ENCODE measurements at regions not wholly inside any gene's neighbourhood (a gene's known extent, or its start where the extent isn't known, plus 50 kb on each side); places are given as distances from the start of the nearest gene placed in this dataset.

DNA sequence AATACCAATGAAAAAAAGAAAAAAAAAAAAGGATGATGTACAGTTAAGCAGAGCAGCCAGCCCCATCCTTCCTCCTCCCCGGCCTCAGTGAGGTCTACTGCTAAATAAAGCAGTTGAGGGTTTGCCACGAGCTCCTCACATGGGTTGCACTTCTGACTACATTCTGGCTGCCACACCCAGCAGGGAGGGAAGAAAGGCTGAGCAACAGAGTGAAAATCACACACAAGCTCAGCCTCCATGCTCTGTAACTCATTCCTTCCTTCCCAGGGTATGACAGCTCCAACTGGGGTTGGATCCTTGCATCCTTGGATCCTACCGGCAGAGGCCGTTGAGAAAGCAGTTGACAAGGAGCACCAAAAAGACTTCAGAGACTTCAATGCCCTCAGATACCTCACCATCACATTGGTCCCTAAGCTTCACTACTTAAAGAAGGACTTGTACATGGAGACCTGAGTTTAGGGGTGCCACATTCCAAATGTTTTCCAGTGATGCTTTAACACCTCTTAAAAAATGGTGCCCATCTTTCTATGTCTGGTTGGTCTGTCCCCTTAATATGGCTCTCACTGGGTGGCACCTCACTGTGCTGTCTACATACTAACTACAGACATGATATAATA, 52.9 kb upstream of the PIK3CG start:
- TF ChIP-seq, protein P1, sequence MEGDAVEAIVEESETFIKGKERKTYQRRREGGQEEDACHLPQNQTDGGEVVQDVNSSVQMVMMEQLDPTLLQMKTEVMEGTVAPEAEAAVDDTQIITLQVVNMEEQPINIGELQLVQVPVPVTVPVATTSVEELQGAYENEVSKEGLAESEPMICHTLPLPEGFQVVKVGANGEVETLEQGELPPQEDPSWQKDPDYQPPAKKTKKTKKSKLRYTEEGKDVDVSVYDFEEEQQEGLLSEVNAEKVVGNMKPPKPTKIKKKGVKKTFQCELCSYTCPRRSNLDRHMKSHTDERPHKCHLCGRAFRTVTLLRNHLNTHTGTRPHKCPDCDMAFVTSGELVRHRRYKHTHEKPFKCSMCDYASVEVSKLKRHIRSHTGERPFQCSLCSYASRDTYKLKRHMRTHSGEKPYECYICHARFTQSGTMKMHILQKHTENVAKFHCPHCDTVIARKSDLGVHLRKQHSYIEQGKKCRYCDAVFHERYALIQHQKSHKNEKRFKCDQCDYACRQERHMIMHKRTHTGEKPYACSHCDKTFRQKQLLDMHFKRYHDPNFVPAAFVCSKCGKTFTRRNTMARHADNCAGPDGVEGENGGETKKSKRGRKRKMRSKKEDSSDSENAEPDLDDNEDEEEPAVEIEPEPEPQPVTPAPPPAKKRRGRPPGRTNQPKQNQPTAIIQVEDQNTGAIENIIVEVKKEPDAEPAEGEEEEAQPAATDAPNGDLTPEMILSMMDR (IDR thresholded peaks at IDR 0.05): no peak
- TF ChIP-seq POLR2A (IDR thresholded peaks at IDR 0.05): no peak
- whole genome bisulfite sequencing, 2 donors: 40 to 63% methylated on average over 4 of the region's 4 CpGs
- peak; percentile 55 to 87 for DNase-seq (ENCODE audit: low spot score in 2 of 2)
- no peak overlapping the region for H3K4me3 ChIP-seq (ENCODE audit: low read depth, poor library complexity, severe bottlenecking)
- intact Hi-C loops (cut with DNase I; ENCODE audit: low total_unique reads): no loop called here

DNA sequence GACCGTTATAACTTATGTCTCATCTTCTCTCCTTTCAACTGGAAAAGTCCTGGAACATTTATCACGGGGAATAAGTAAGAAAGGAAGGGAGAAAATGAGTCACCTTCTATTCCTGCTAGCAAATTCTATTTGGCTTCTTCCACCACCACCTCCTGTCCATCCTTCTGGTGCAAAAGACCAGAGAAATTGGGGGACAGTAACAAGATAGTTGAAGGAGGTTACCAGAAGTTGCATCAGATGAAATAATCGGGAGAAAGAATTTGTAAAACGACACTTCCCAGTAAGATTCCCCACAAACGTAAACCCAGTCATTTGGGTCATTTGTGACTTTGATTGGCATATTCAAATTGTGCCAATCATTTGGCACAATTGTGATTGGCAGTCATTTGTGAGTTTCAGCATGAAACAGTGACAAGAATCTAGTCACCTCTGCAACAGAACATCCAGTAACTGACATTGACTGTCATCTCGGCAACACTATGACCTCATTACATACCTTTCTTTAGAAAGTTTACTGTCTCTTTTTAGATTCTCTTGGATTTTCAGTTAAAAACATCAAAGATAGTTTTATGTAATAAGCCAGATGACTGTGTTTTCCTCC, 51.3 kb upstream of the PIK3CG start:
- H3K4me3 ChIP-seq (ENCODE audit: low read depth, poor library complexity, severe bottlenecking): no peak overlapping the region
- TF ChIP-seq, protein P1 (IDR thresholded peaks at IDR 0.05): no peak
- no peak for TF ChIP-seq POLR2A (IDR thresholded peaks at IDR 0.05)
- intact Hi-C loops (cut with DNase I; ENCODE audit: low total_unique reads): no loop called here
- WGBS, 2 donors: 59 to 61% methylated on average over 6 of the region's 6 CpGs
- no peak for DNase-seq (ENCODE audit: low spot score in 2 of 2)

DNA sequence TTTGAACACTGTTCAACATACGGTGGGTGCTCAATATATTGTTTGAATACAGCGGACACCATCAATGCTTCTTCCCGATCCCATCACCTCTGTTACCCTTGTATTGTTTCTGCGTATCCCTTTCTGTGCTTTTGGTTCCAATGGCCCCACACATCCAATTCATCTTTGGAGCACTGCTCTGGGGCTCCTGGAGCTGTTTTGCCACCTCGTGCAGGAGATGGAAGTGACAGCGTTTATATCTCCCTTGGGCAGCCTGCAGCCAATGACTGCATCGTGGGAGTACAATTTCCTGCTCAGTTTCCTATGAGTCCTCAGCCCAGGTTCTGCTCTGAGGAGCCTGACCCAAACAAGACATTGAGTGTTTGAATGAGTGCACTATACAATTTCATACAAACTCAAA, 50.2 kb upstream of the PIK3CG start:
- 78 to 79% methylated on average over 7 of the region's 7 CpGs for WGBS, 2 donors
- H3K4me3 ChIP-seq (ENCODE audit: low read depth, poor library complexity, severe bottlenecking): no peak overlapping the region
- DNase-seq (ENCODE audit: low spot score in 2 of 2): no peak
- intact Hi-C loops (cut with DNase I; ENCODE audit: low total_unique reads): no loop called here
- TF ChIP-seq, protein P1 (IDR thresholded peaks at IDR 0.05): no peak
- TF ChIP-seq POLR2A (IDR thresholded peaks at IDR 0.05): no peak
